Activated CD4-positive, alpha-beta T cell treated with anti-CD3 and anti-CD28 coated beads for 48 hours (primary cell): ENCODE measurements at regions not wholly inside any gene's neighbourhood (a gene's known extent, or its start where the extent isn't known, plus 50 kb on each side); places are given as distances from the start of the nearest gene placed in this dataset.
"Not testable (repeated sequence)": the region's sequence is repeated elsewhere in the genome, so short reads cannot be mapped to it uniquely, and the experiment has no call there.

ENCODE experiments used
- DNase-seq: peaks from one replicate; pipeline ENCODE4 v3.0.0-alpha.2; 2020

DNA sequence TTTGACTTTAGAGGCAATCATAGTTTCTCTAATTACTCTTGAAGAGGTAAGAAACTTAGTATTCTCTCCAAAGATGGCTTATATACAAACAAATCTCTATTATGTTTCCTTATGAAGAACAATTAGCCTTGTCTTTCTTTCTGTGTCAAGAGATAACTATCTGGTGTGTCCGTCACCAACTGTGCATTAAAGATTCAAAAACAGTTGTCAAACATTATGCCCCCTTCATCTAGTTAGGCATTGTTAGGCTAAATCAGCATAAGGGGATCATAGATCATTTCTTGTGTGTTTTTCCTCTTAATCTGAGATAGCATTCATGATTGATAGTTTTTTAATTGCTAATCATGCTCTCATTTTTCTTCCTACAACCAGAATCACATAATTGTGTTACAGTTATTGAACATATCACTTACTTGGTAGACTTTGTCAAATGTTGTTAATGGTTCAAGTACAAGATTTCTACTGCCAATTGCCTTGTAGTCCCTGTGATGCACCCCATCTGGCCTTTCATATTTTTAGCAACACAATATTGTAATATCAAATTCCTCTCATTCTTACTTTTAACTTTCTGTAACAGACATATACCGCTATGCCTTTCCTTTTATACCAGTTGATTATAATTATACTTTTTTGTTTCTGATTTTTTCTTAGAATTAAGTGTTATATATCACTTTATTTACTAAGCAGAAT, 612.7 kb downstream of the SLITRK6 start:
- DNase-seq = no peak

DNA sequence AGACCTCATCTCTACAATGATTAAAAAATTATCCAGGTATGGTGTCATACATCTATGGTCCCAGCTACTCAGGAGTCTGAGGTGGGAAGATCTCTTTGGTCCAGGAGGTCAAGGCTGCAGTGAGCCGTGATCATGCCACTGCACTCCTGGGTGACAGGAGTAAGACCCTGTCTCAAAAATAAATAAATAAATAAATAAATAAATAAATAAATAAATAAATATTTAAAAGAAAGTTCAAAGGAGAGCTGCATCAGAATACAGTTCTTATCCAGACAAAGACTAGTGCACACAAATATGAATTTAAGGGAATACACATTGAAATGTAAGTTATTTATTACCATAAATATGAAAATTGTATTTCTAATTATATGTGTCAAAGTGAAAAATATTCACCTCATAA, 624.9 kb downstream of the SLITRK6 start:
- DNase-seq = no peak

DNA sequence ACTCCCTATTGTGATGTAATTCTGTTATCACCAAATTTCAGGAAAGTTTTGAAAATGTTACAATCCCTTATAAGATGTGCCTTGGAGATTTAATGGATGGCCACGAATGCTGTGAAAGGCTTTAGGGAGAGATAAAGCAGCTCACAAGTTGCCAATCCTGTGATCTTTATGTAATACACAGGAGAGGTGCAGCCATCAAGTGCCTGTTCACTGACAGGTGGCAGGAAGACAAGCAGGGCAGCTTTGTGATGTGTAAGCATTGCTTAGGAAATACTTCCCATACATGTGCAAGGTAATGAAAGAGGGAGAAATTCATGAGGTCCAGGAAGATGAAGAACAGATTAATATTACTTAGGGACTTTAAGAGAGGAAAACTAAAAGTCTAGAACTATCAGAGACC, 628.8 kb downstream of the SLITRK6 start:
- DNase-seq = no peak

DNA sequence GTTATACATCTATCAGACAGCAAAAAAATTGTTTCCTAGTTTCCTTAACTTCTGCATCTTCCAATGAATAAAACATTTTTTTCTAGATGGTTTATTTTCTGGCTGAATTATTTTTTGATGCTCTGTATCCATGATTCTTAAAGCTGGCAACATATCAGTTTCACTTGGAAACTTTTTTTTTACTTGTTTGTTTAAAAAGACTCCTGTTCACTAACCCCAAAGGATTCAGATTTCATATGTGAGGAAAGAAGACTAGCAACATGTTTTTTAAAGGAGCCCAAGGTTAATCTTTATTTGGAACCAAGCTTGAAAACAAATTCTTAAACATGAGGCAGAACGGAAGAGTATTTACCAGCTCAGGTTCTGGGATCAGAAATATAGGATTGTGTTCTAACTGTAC, 632.3 kb downstream of the SLITRK6 start:
- DNase-seq = no peak

DNA sequence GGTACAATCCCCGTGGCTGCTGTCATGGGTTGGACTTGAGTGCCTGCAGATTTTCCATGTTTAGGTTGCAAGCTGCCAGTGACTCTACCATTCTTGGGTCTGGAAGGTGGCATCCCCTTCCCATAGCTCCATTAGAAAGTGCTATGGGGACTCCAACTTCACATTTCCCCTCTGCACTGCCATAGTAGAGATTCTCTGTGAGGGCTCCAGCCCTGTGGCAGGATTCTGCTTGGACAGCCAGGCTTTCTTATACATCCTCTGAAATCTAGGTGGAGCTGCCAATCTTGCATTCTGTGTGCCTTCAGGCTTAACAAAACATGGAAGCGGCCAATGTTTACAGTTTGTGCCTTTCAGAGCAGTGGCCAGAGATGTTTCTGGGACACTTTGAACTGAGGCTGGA, 636.2 kb downstream of the SLITRK6 start:
- no peak for DNase-seq

DNA sequence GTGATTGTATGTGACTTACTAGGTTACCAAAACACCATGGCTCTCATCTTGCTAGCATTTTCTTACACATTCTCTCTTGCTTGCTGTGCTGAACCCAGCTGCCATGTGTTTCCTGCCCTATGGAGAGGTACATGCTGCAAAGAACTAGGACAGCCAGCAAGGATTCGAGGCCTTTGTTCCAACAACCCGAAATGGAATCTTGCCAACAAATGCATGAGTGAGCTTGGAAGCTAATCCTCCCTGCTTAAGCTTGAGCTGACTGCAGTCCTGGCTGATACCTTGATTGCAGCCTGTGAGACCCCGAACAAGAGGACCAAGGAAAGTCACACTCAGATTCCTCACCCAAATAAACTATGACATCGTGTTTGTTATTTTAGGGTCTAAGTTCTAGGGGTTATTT, 651.2 kb downstream of the SLITRK6 start:
- no peak for DNase-seq

DNA sequence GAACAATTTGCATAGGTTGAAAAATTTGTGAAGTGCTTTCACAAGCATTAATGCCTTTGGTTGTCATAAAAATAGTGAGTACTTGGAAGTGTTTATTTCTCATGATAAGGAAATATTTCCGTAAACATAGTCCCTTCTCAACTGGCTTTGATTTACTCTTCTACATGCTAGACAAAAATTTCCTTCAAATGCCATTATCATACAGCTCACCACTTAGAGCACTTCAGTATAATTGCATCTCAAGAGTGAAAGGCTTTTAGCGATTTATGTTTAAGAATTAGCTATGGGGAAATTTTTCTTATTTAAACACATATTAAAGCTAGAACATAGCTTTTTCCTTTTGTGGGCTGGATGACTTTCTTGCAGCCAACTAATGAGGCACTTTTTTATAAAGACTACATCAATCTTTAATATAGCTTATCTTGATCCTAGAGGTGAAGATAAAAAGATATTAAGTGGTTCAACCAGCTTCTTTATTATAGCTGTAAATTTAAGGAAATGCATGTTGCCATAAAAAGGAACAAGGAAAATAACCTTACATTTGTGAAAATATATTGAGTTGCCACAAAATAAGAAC, 656.8 kb downstream of the SLITRK6 start:
- DNase-seq = no peak

DNA sequence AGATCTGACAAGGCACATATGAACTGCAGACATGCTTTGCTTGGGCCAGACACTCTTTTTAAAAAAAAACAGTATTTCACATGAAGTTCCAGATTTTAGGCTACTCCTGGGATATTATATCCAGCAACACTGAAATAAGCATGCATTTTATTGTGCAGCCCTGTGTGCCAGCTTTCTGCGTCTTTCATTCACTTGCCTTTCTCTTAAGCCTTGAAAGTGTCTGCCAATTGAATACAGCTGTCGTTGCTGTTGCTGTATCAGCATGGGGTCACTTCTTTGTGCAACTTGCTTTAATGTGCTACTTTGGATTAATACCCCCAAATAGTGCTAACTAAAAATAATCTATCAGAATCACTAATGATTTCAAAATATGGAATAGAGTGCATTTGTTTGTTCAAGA, 657.8 kb downstream of the SLITRK6 start:
- DNase-seq = no peak

DNA sequence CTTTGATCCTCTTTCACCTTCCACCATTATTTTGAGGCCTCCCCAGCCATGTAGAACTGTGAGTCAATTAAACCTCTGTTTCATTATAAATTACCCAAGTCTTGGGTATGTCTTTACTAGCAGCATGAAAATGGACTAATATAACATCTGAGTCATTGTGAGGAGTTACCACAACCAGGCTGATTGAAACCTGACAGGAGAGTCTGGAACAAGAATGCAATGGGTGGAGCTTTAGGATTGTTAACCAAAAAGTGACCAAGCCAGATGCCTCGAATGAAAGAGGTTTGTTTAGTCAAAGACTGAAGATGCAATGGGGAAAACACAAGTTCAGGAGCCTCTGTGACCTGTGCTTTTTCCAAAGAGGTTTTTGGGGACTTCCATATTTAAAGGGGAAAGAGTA, 659.0 kb downstream of the SLITRK6 start:
- DNase-seq = no peak

DNA sequence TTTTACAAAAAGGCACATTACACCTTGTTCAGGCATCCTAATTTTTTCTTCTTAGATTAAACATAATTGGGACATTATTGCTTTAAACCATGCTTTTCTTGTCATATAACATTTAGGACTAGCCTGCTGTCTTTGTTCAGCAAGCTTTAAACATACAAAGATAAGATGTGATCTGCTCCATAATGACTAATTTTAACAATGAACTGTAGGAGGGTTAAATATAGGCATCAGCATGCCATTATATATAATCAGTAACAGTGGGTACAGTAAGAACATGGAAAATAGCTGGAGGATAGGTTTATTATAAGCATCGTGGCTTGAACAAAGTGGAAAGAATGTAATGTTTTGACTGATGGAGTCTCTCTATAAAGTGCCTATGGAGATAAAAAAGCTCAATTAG, 661.7 kb downstream of the SLITRK6 start:
- no peak for DNase-seq

DNA sequence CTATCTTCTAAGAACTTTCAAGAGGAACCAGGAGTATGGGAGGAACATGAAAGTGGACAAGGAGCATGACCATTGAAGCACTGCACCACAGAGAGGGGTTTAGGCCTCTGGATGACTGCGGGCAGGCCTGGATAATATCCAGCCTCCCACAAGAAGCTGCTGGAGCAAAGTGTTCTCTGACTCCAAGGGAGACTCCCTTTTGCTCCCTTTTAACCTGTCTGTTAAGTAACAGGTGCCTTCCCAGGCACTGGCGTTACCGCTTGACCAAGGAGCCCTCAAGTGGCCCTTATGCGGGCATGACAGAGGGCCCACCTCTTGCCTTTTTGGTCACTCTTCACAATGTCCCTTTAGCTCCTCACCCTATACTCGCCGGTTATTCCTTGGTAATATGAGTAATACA, 666.2 kb downstream of the SLITRK6 start:
- no peak for DNase-seq

DNA sequence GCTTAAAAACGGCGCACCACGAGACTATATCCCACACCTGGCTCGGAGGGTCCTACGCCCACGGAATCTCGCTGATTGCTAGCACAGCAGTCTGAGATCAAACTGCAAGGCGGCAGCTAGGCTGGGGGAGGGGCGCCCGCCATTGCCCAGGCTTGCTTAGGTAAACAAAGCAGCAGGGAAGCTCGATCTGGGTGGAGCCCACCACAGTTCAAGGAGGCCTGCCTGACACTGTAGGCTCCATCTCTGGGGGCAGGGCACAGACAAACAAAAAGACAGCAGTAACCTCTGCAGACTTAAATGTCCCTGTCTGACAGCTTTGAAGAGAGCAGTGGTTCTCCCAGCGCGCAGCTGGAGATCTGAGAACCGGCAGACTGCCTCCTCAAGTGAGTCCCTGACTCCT, 675.7 kb downstream of the SLITRK6 start:
- not testable (repeated sequence) for DNase-seq

DNA sequence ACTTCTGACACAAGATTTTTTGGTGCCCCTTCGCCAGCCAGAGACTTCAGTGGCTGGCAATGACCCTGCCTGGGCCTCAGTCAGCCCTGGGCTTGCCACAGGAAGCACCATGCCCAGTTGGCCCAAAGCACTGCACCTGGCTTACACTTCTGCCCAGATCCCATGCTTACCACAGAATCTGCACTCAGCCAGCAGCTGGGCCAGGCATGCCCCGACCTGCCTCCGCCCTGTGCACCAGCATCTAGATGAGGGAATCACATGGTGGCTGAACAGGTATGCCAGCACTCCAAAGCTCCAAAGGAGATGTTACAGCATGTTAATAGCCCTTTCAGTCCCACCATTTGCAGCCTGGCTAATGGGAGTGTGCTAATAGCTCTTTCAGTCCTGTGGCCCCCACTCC, 690.9 kb downstream of the SLITRK6 start:
- DNase-seq = no peak

DNA sequence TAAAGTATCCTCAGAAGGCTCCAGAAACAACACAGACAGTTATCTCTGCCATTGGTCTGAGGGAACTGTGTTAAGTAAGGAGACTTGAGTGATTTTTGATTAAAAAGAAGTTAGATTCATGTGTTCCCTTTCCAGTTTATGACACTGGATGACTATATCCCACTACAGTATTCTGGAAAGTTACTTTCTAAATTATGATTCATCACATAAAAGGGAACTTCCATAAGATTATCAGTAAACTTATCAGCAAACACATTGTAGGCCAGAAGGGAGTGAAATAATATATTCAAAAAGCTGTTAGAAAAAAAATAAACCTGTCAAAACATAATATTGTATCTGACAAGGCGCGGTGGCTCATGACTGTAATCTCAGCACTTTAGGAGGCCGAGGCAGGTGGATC, 700.0 kb downstream of the SLITRK6 start:
- DNase-seq = no peak

DNA sequence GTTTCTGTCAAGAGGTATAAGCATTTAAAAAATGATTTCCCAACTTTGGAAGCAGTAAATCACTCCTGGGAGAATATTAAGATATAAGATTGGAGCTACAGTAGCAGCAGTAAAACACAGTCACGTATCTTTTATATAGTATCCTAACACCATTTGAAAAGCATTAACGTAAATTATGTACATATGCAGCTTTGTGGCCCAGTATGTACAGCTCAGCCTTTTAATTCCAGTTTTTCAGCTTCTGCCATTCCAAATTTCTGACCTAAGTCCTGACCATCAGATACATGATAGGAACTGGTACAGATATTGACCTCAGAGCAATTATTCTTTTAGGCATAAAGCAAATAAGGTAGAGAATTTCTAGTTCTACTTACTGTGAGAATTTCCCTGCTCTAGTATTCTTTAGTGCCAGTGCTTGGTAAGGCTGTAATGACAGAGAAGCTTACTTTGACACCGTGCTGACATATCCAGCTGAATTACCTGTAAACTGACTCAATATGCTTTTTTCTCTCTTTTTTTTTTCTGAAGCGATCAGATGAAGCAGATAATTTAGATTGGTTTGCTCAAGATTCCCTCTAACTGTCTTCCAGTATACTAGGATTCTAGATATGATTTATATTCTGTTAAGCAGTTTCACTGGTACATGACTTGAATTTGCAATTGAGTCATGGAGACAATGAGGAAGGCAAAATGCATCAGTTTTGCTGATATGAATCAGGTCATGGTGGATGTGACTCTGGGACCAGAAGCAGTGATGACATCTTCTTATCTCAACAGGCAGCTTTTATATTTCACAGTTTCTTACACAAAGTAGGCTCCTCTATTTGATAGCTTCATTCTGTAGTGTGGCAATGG, 703.6 kb downstream of the SLITRK6 start:
- no peak for DNase-seq

DNA sequence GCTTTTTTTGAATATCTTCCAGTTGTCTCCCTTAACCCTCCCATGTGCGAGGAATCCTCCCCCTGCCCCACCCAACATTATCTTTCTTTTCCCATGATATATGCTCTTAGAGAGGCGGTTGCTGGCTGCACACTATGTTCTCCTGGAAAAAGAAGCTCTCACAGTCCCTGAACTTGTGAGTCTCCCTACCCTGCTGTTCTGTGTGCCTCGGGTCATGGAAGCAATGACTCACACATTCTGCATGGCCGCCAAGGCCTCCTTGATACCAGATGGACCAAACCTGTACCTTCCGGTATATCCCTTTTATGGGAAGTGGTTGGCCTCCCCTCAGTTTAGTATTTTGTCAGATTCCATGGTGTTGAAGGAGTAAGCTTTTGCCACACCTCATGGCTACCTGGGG, 705.4 kb downstream of the SLITRK6 start:
- DNase-seq = no peak

DNA sequence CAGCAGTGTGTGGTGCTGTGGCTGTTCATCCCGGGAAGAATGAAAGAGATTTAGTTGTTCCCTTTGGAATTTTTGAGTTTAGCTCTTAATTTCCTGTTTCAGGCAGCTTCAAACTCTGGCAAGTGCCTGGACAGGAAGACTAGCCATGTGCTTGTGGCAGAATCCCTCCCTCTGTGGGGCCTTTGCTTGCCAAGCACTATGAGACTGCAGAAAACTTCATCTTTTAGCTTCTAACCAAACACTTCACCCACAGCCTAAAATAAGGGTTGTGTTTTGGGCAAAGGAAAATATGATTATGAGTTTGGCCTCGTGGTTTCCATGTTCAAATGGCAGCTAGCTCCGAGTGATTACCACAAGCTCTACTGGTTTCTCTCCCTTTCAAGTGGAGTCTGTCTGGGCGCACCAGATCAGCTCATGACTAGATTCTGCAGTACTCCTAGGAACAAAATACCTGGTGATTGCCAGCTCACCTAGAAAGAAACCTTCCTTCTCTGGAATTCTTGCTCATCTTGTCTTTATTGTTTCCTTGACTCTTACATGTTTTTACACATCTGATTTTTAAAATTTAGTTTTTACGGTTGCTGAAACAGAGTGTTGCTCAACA, 707.5 kb downstream of the SLITRK6 start:
- DNase-seq = no peak

DNA sequence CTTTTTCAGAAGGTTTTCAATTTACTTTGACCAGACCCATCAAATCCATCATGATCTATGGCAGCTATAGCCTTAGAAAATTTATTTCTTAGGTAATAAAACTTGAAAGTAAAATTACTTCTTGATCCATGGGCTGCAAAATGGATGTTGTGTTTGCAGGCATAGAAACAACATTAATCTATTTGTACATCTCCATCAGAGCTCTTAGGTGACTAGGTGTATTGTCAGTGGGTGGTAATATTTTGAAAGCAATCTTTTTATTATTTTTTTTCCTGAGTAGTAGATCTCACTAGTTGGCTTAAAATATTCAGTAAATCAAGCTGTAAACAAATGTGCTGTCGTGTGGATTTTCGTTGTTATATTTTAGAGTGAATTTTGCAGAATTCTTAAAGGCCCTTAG, 710.0 kb downstream of the SLITRK6 start:
- DNase-seq = no peak

DNA sequence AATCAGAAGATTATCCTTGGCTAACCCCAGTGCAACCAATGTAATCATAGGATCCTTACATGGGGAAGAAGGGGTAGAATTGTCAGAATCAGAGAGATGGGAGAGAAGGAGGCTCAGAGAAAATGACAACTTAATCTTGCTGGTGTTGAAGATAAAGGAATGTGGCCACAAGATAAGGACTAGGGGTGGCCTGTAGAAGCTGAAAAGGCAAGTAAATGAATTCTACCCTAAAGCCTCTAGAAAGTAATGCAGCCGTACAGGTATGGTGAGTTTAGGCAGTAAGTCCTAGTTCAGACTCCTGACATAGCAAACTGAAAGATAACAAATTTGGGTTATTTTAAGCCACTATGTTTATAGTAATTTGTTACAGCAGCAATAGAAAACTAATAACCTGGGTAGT, 718.5 kb downstream of the SLITRK6 start:
- DNase-seq = no peak

DNA sequence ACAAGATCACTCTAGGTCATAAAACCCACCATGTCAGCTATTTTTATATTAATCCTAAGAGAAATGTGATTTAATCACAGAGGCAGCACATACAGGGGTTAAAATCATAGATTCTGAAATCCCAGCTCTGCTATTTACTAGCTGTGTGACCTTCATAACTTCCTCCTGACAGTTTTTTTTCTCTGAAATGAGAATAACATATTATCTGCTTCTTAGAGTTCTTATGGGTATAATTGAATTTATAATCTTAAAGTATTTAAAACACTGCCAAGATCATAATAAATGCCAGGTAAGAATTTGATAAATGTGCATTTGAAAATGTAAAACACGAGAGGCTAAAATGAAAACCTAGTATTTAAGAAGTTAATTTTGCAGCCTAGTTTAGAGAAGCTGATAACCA, 722.9 kb downstream of the SLITRK6 start:
- DNase-seq = no peak

DNA sequence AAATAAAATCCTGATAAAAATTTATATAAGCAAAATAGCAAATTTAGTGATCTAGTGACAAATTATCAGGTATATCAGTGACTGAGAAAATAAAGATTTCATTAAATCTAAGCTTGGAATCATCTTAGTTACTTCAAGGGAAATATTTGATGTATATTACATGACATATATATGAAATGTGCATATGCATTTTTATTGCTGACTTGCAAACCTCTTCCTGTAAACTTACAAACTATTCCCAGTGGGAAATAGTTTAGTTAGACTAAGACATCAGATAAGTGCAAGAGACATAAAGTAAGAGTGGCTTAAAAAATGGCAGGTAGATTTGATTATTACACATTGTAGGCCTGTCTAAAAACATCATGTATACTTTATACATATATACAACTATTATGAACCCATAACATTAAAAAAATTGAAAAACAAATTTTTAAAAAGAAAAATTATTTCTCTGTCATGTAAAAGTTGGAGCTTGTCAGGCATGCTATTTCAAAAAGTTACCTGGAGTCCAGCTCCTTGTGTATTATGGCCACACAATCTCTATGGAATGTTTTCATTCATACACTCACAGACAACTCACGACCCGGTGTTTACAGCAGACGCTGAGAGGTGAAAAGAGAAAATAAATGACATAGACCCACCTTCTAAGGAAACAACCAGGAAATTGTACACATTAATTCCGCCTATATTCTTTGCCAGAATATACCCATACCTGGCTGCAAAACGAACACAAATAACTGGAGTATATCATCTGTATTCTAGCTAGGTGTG, 724.5 kb downstream of the SLITRK6 start:
- no peak for DNase-seq

DNA sequence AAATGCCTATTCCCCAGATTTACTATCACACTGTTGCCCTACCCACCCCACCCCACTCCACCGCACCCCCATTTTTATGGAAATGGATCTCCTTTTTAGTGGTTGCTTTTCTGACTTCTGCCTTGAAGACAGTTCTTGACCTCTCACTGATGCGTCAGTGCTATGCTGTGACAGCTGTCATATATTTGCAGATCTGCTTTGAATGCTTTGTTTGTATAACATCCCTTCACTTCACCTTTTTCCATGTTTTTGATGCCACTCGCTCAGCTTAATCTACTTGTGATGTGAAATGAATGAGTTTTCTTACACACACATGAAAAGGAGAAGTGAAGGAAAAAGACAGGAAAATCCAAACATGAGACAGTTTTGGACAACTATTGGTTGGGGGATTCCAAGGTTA, 731.0 kb downstream of the SLITRK6 start:
- no peak for DNase-seq

DNA sequence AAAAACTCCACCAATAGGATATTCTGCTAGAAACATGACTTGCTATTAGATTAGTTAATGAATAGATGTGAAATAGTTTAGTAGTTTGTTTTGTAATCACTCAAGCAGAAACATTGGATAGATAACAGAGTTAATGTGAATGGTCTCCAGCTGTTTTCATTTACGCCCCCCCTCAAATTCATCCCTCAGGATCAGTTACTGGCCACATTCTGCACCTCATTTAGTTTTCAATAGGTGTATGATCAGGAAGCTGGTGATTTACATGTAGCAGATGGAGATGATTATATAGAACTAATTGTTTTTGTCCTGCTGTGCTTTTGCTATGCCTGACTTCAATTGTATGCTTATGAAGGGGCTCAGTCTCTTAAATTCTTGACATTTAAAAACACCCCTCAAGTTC, 759.0 kb downstream of the SLITRK6 start:
- no peak for DNase-seq
